ENCODE measurements at regions not wholly inside any gene's neighbourhood (a gene's known extent, or its start where the extent isn't known, plus 50 kb on each side); places are given as distances from the start of the nearest gene placed in this dataset.

DNA sequence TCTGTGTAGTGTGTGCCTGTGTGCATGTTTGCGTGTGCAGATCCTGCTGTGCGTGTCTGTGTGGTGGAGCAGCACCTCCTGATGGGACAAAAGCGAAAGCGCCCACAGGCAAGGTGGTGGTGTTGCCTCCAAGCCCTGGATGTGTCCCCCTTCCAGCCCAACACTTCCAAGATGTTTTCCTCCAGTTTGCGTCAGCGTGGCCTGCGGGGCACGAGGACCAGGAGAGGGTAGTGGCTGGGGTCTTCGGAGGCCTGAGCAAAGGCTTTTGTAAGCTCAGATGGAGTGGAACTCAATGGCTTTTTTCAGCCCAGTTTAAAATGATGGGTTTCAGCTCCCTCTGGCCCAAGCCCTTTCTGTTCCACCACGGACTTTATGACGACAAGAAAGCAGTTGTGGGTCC is 209.5 kb downstream of the IRX2 start:
- no peak overlapping the region for H3K27ac ChIP-seq
- intact Hi-C loops (cut with DNase I; ENCODE audit: low total_unique reads) = no loop called here
- H3K9me3 ChIP-seq = peaks cover 0 to 17% (median 0%) of the 10 kb centered on the region in 8 donors
- no peak for DNase-seq
- no peaks in the 10 kb centered on the region for H3K4me1 ChIP-seq
- H3K36me3 ChIP-seq = no peaks in the 10 kb centered on the region
- peaks cover 0 to under 1% (median 0%) of the 10 kb centered on the region in 7 donors for H3K27me3 ChIP-seq (replicated peaks in 1 of 7)
- no peak overlapping the region for H3K4me3 ChIP-seq
- 85 to 92% (median 89%) methylated on average over 11 of the region's 11 CpGs for WGBS, 5 donors
- TF ChIP-seq POLR2A (IDR thresholded peaks at IDR 0.05) (no peak), POLR2AphosphoS5 (IDR thresholded peaks at IDR 0.05) (no peak)
- TF ChIP-seq, protein P1, sequence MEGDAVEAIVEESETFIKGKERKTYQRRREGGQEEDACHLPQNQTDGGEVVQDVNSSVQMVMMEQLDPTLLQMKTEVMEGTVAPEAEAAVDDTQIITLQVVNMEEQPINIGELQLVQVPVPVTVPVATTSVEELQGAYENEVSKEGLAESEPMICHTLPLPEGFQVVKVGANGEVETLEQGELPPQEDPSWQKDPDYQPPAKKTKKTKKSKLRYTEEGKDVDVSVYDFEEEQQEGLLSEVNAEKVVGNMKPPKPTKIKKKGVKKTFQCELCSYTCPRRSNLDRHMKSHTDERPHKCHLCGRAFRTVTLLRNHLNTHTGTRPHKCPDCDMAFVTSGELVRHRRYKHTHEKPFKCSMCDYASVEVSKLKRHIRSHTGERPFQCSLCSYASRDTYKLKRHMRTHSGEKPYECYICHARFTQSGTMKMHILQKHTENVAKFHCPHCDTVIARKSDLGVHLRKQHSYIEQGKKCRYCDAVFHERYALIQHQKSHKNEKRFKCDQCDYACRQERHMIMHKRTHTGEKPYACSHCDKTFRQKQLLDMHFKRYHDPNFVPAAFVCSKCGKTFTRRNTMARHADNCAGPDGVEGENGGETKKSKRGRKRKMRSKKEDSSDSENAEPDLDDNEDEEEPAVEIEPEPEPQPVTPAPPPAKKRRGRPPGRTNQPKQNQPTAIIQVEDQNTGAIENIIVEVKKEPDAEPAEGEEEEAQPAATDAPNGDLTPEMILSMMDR (IDR thresholded peaks at IDR 0.05 in 8 of 11, conservative IDR thresholded peaks at IDR 0.05 in 3 of 11) = no peak

DNA sequence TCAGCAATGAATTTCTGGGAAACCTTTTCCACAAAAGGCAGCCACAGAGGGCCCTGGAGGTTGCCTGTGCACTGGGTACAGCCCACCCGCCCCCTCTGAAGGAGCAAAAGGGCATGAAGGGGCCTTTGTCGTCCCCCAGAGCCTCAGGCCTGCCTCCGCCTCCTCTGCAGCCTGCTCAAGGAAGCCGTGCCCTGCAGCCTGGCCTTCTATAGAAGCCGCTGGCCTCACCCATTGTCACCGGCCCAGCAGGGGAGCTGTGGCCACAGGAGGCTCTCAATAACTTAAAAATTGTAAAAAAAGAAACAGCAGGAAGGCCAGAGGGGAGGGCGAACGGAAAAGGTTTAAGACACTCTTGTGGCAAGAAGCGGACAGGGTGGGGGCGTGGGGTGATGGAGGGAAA is 213.3 kb downstream of the IRX2 start:
- Histone ChIP-seq H3K9me3 (peaks cover 0 to 30% (median 11%) of the 10 kb centered on the region in 8 donors), H3K4me3 (no peak overlapping the region), H3K36me3 (no peaks in the 10 kb centered on the region), H3K4me1 (no peaks in the 10 kb centered on the region), H3K27ac (no peak overlapping the region), H3K27me3 (replicated peaks in 1 of 7) (peaks cover 0 to 11% (median 0%) of the 10 kb centered on the region in 7 donors)
- DNase-seq = no peak
- WGBS, 5 donors = 30 to 38% (median 35%) methylated on average over 10 of the region's 10 CpGs
- TF ChIP-seq POLR2A (IDR thresholded peaks at IDR 0.05) (no peak), POLR2AphosphoS5 (IDR thresholded peaks at IDR 0.05) (no peak)
- TF ChIP-seq, protein P1 (IDR thresholded peaks at IDR 0.05 in 8 of 11, conservative IDR thresholded peaks at IDR 0.05 in 3 of 11) = no peak
- intact Hi-C loops (cut with DNase I; ENCODE audit: low total_unique reads) = no loop called here

DNA sequence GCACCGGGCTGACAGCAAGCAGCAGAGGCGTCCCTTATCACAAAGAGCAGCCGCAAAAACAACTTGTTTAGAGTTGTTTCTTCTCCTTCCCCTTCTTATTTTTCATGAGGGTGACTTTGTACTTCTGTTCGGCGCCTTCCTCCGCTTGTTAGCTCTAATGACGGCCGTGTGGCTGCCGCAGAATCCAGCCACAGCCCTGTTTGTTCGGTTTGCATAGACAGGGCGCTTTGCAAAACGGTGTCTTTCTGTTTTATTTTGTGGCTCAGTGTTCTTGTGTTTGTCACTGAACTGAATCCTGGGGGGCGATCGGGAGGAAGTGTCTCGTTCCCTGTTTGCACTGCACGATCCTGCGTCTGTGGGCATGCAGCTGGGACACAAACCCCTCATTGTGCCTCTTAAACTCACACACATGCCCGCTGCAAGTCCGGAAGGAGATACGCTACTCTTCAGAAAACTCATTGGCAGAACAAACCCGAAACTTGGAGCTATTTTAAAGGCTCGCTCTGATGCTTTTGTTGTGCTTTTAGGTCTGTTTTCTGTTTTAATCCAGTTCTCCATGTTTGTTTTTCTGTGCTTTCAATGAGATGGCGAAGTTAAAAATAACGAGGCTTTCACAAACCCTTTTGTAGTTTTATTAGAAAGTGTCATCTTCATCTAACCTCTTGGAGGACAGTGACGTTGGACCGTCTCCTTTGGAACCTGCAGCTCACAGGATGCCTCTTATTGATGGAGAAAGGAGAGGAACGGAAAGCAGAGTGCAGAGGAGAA is 213.9 kb downstream of the IRX2 start:
- H3K4me1 ChIP-seq = no peaks in the 10 kb centered on the region
- intact Hi-C loops (cut with DNase I; ENCODE audit: low total_unique reads) = no loop called here
- no peak overlapping the region for H3K4me3 ChIP-seq
- H3K27me3 ChIP-seq (replicated peaks in 1 of 7) = peaks cover 0 to 11% (median 0%) of the 10 kb centered on the region in 7 donors
- no peak for DNase-seq
- no peak for TF ChIP-seq POLR2AphosphoS5 (IDR thresholded peaks at IDR 0.05)
- no peaks in the 10 kb centered on the region for H3K36me3 ChIP-seq
- WGBS, 5 donors = 62 to 71% (median 66%) methylated on average over 27 of the region's 27 CpGs
- H3K9me3 ChIP-seq = peaks cover 0 to 30% (median 11%) of the 10 kb centered on the region in 8 donors
- no peak overlapping the region for H3K27ac ChIP-seq

DNA sequence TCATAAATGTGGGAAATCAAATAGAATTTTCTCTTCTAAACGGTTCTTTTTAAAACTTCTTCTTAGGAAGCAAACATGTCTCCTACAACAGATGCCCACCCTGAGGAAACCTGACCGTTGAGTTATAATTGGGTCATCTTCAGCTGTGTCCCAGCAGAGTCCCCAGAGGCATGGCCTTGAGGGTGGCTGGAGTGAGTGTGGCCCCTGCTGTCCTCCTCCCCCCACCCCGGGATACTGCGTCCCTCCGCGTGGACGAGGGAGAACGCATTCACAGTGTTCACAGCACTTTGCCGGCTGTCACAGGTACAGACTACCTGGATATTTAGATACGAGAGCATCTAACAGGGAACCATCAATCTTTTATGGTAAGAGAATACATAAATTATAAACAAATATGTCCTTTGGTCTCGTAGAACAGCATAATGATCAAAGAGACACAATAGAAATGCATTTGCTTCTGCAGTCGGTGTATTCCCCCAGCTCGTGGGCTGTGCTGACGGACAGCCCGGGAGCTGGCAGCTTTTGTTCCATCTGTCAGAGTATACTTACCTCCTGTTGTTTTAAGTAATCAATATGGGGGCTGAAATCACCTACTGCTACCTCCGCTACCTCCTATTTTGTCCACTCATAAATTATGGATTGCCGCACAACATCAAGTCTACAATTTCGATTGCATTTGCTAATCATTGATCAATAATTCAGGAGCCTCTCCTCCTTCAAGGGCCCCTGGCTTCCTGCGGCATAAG is 214.7 kb downstream of the IRX2 start:
- no peaks in the 10 kb centered on the region for H3K36me3 ChIP-seq
- intact Hi-C loops (cut with DNase I; ENCODE audit: low total_unique reads) = no loop called here
- H3K4me3 ChIP-seq = no peak overlapping the region
- no peak for TF ChIP-seq POLR2AphosphoS5 (IDR thresholded peaks at IDR 0.05)
- TF ChIP-seq, protein P1 (IDR thresholded peaks at IDR 0.05 in 8 of 11, conservative IDR thresholded peaks at IDR 0.05 in 3 of 11) = no peak
- no peak for TF ChIP-seq POLR2A (IDR thresholded peaks at IDR 0.05)
- 82 to 86% (median 83%) methylated on average over 19 of the region's 19 CpGs for WGBS, 5 donors
- H3K9me3 ChIP-seq = peaks cover 0 to 30% (median 11%) of the 10 kb centered on the region in 8 donors
- no peaks in the 10 kb centered on the region for H3K4me1 ChIP-seq
- H3K27ac ChIP-seq = no peak overlapping the region
- H3K27me3 ChIP-seq (replicated peaks in 1 of 7) = peaks cover 0 to 11% (median 0%) of the 10 kb centered on the region in 7 donors
- no peak for DNase-seq

All from spleen (tissue), 11 donors.